ENCODE measurements at regions not wholly inside any gene's neighbourhood (a gene's known extent, or its start where the extent isn't known, plus 50 kb on each side); places are given as distances from the start of the nearest gene placed in this dataset.

DNA sequence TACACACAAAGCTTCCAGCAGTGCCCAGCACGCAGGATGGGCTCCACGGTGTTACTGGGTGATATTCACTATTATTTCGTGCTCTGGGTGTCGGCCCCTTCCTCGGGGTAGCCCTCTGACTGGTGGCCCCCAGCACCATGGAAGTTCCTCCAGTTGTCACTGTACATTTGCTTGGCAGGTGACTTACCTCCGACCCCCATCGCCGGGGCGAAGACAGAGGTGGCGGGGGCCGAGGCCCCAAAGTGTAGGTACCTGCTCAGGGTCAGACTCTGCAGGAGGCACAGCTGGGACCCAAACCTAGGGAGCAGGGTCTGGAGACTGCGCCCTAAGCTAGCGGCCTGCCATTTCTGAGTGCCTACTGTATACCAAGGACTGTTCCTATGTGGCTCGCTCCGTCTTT lies 98.9 kb downstream of the RFLNA start:
- TF ChIP-seq, protein P1, sequence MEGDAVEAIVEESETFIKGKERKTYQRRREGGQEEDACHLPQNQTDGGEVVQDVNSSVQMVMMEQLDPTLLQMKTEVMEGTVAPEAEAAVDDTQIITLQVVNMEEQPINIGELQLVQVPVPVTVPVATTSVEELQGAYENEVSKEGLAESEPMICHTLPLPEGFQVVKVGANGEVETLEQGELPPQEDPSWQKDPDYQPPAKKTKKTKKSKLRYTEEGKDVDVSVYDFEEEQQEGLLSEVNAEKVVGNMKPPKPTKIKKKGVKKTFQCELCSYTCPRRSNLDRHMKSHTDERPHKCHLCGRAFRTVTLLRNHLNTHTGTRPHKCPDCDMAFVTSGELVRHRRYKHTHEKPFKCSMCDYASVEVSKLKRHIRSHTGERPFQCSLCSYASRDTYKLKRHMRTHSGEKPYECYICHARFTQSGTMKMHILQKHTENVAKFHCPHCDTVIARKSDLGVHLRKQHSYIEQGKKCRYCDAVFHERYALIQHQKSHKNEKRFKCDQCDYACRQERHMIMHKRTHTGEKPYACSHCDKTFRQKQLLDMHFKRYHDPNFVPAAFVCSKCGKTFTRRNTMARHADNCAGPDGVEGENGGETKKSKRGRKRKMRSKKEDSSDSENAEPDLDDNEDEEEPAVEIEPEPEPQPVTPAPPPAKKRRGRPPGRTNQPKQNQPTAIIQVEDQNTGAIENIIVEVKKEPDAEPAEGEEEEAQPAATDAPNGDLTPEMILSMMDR (IDR thresholded peaks at IDR 0.05) = no peak
- no peak for TF ChIP-seq POLR2A (IDR thresholded peaks at IDR 0.05)

Data from thyroid gland (tissue), 4 donors.